ENCODE measurements at regions not wholly inside any gene's neighbourhood (a gene's known extent, or its start where the extent isn't known, plus 50 kb on each side); places are given as distances from the start of the nearest gene placed in this dataset.

- Histone ChIP-seq H2AK5ac (ENCODE audit: low read length, severe bottlenecking) (no peak overlapping the region), H3K9ac (ENCODE audit: low read length) (no peak overlapping the region), H2BK5ac (ENCODE audit: low read depth, low read length, poor library complexity, severe bottlenecking) (no peak overlapping the region), H3K79me1 (replicated peaks; ENCODE audit: low read length, poor library complexity, severe bottlenecking) (no peaks in the 10 kb centered on the region), H3K4me3 (ENCODE audit: insufficient read depth in 1 of 2, low read depth in 1 of 2, low read length in 2 of 2) (no peak overlapping the region), H3K23ac (ENCODE audit: low read length in 2 of 2) (no peak overlapping the region), H3K14ac (ENCODE audit: low read length in 2 of 2) (no peak overlapping the region), H3K18ac (ENCODE audit: low read depth in 1 of 2, low read length in 2 of 2) (no peak overlapping the region), H3K27ac (ENCODE audit: low read length, poor library complexity, severe bottlenecking) (no peak overlapping the region), H3K4ac (ENCODE audit: low read depth in 1 of 2, low read length in 2 of 2) (no peak overlapping the region), H2AFZ (ENCODE audit: low read depth, low read length) (no peak overlapping the region), H3K27me3 (ENCODE audit: control insufficient read depth in 1 of 2, insufficient read depth in 1 of 2, low read length in 2 of 2) (no peaks in the 10 kb centered on the region), H3K4me2 (ENCODE audit: low read length, poor library complexity, severe bottlenecking) (no peak overlapping the region), H4K91ac (ENCODE audit: low read length) (no peak overlapping the region), H3K4me1 (ENCODE audit: control insufficient read depth, insufficient read depth, low read depth, low read length) (no peaks in the 10 kb centered on the region), H4K8ac (ENCODE audit: low read length) (no peak overlapping the region), H3K9me3 (ENCODE audit: control insufficient read depth, low read length) (no peaks in the 10 kb centered on the region), H2BK120ac (ENCODE audit: low read depth, low read length) (no peak overlapping the region), H3K36me3 (ENCODE audit: control insufficient read depth in 1 of 2, insufficient read depth in 2 of 2, low read depth in 1 of 2, low read length in 2 of 2) (no peaks in the 10 kb centered on the region), H2BK12ac (ENCODE audit: low read length in 2 of 2) (no peak overlapping the region), H2BK15ac (ENCODE audit: low read depth, poor library complexity, severe bottlenecking) (no peak overlapping the region)
- no peak for DNase-seq
- WGBS, result 45% methylated on average over 4 of the region's 4 CpGs
Measured at GRCh38 chr12:78680596-78680995, 184.0 kb upstream of the SYT1 start.

GRCh38 chr12:78683031-78683430 lies 181.5 kb upstream of the SYT1 start:
- WGBS, result 60% methylated on average over 3 of the region's 3 CpGs
- no peaks in the 10 kb centered on the region for H3K36me3 ChIP-seq (ENCODE audit: control insufficient read depth in 1 of 2, insufficient read depth in 2 of 2, low read depth in 1 of 2, low read length in 2 of 2)
- no peak overlapping the region for H3K4me2 ChIP-seq (ENCODE audit: low read length, poor library complexity, severe bottlenecking)
- H3K27me3 ChIP-seq (ENCODE audit: control insufficient read depth in 1 of 2, insufficient read depth in 1 of 2, low read length in 2 of 2), result no peaks in the 10 kb centered on the region
- no peak overlapping the region for H3K4ac ChIP-seq (ENCODE audit: low read depth in 1 of 2, low read length in 2 of 2)
- no peak overlapping the region for H4K91ac ChIP-seq (ENCODE audit: low read length)
- H3K9ac ChIP-seq (ENCODE audit: low read length), result no peak overlapping the region
- H3K23ac ChIP-seq (ENCODE audit: low read length in 2 of 2), result no peak overlapping the region
- no peak for DNase-seq
- H3K9me3 ChIP-seq (ENCODE audit: control insufficient read depth, low read length), result no peaks in the 10 kb centered on the region
- H3K27ac ChIP-seq (ENCODE audit: low read length, poor library complexity, severe bottlenecking), result no peak overlapping the region
- H2BK15ac ChIP-seq (ENCODE audit: low read depth, poor library complexity, severe bottlenecking), result no peak overlapping the region
- no peak overlapping the region for H2BK120ac ChIP-seq (ENCODE audit: low read depth, low read length)
- H2BK5ac ChIP-seq (ENCODE audit: low read depth, low read length, poor library complexity, severe bottlenecking), result no peak overlapping the region
- no peak overlapping the region for H3K18ac ChIP-seq (ENCODE audit: low read depth in 1 of 2, low read length in 2 of 2)
- H2AK5ac ChIP-seq (ENCODE audit: low read length, severe bottlenecking), result no peak overlapping the region
- no peak overlapping the region for H2BK12ac ChIP-seq (ENCODE audit: low read length in 2 of 2)
- no peaks in the 10 kb centered on the region for H3K79me1 ChIP-seq (replicated peaks; ENCODE audit: low read length, poor library complexity, severe bottlenecking)
- no peak overlapping the region for H2AFZ ChIP-seq (ENCODE audit: low read depth, low read length)
- H3K4me3 ChIP-seq (ENCODE audit: insufficient read depth in 1 of 2, low read depth in 1 of 2, low read length in 2 of 2), result no peak overlapping the region
- no peaks in the 10 kb centered on the region for H3K4me1 ChIP-seq (ENCODE audit: control insufficient read depth, insufficient read depth, low read depth, low read length)
- no peak overlapping the region for H3K14ac ChIP-seq (ENCODE audit: low read length in 2 of 2)
- H4K8ac ChIP-seq (ENCODE audit: low read length), result no peak overlapping the region

- Histone ChIP-seq H2BK12ac (ENCODE audit: low read length in 2 of 2) (no peak overlapping the region), H3K79me1 (replicated peaks; ENCODE audit: low read length, poor library complexity, severe bottlenecking) (no peaks in the 10 kb centered on the region), H2AFZ (ENCODE audit: low read depth, low read length) (no peak overlapping the region), H3K9ac (ENCODE audit: low read length) (no peak overlapping the region), H3K4me1 (ENCODE audit: control insufficient read depth, insufficient read depth, low read depth, low read length) (no peaks in the 10 kb centered on the region), H3K18ac (ENCODE audit: low read depth in 1 of 2, low read length in 2 of 2) (no peak overlapping the region), H3K4me2 (ENCODE audit: low read length, poor library complexity, severe bottlenecking) (no peak overlapping the region), H3K4me3 (ENCODE audit: insufficient read depth in 1 of 2, low read depth in 1 of 2, low read length in 2 of 2) (no peak overlapping the region), H3K9me3 (ENCODE audit: control insufficient read depth, low read length) (no peaks in the 10 kb centered on the region), H4K8ac (ENCODE audit: low read length) (no peak overlapping the region), H3K27ac (ENCODE audit: low read length, poor library complexity, severe bottlenecking) (no peak overlapping the region), H3K4ac (ENCODE audit: low read depth in 1 of 2, low read length in 2 of 2) (no peak overlapping the region), H2BK15ac (ENCODE audit: low read depth, poor library complexity, severe bottlenecking) (no peak overlapping the region), H3K36me3 (ENCODE audit: control insufficient read depth in 1 of 2, insufficient read depth in 2 of 2, low read depth in 1 of 2, low read length in 2 of 2) (no peaks in the 10 kb centered on the region), H4K91ac (ENCODE audit: low read length) (no peak overlapping the region), H3K27me3 (ENCODE audit: control insufficient read depth in 1 of 2, insufficient read depth in 1 of 2, low read length in 2 of 2) (no peaks in the 10 kb centered on the region), H2BK5ac (ENCODE audit: low read depth, low read length, poor library complexity, severe bottlenecking) (no peak overlapping the region), H3K14ac (ENCODE audit: low read length in 2 of 2) (no peak overlapping the region), H3K23ac (ENCODE audit: low read length in 2 of 2) (no peak overlapping the region), H2AK5ac (ENCODE audit: low read length, severe bottlenecking) (no peak overlapping the region), H2BK120ac (ENCODE audit: low read depth, low read length) (no peak overlapping the region)
- no peak for DNase-seq
- 100% methylated on average over 2 of the region's 3 CpGs for WGBS
Measured at GRCh38 chr12:78683626-78684025, 180.9 kb upstream of the SYT1 start.

DNA sequence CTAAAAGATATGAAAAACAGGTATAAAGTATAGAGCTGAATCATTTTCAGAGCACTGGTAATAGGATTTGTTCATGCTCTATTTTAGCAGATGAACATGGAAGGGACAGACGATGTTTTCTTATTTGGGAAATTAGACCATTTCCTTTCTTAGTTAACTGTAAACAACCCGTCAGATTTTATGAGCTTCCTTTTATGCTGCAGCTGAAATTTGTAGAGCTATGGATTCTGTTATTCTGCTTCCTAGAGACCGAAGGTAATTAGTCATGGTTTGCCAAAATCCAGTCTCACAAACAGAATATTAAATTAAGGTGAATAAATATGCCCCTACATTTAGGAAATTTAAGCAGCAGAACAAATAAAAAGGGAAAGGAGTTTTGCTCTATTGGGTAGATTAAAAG lies 180.2 kb upstream of the SYT1 start:
- Histone ChIP-seq H2BK5ac (ENCODE audit: low read depth, low read length, poor library complexity, severe bottlenecking) (no peak overlapping the region), H2AFZ (ENCODE audit: low read depth, low read length) (no peak overlapping the region), H3K14ac (ENCODE audit: low read length in 2 of 2) (no peak overlapping the region), H3K23ac (ENCODE audit: low read length in 2 of 2) (no peak overlapping the region), H3K4ac (ENCODE audit: low read depth in 1 of 2, low read length in 2 of 2) (no peak overlapping the region), H3K4me1 (ENCODE audit: control insufficient read depth, insufficient read depth, low read depth, low read length) (no peaks in the 10 kb centered on the region), H2BK120ac (ENCODE audit: low read depth, low read length) (no peak overlapping the region), H2AK5ac (ENCODE audit: low read length, severe bottlenecking) (no peak overlapping the region), H4K91ac (ENCODE audit: low read length) (no peak overlapping the region), H3K18ac (ENCODE audit: low read depth in 1 of 2, low read length in 2 of 2) (no peak overlapping the region), H3K4me2 (ENCODE audit: low read length, poor library complexity, severe bottlenecking) (no peak overlapping the region), H3K9ac (ENCODE audit: low read length) (no peak overlapping the region), H2BK12ac (ENCODE audit: low read length in 2 of 2) (no peak overlapping the region), H3K27me3 (ENCODE audit: control insufficient read depth in 1 of 2, insufficient read depth in 1 of 2, low read length in 2 of 2) (no peaks in the 10 kb centered on the region), H3K79me1 (replicated peaks; ENCODE audit: low read length, poor library complexity, severe bottlenecking) (no peaks in the 10 kb centered on the region), H3K4me3 (ENCODE audit: insufficient read depth in 1 of 2, low read depth in 1 of 2, low read length in 2 of 2) (no peak overlapping the region), H3K27ac (ENCODE audit: low read length, poor library complexity, severe bottlenecking) (no peak overlapping the region), H4K8ac (ENCODE audit: low read length) (no peak overlapping the region), H2BK15ac (ENCODE audit: low read depth, poor library complexity, severe bottlenecking) (no peak overlapping the region), H3K36me3 (ENCODE audit: control insufficient read depth in 1 of 2, insufficient read depth in 2 of 2, low read depth in 1 of 2, low read length in 2 of 2) (no peaks in the 10 kb centered on the region), H3K9me3 (ENCODE audit: control insufficient read depth, low read length) (no peaks in the 10 kb centered on the region)
- no CpG with 5 or more reads among the region's 3 CpGs for WGBS
- DNase-seq, result no peak

All from mesenchymal stem cell (in vitro differentiated cells and primary cell).